ENCODE measurements at regions not wholly inside any gene's neighbourhood (a gene's known extent, or its start where the extent isn't known, plus 50 kb on each side); places are given as distances from the start of the nearest gene placed in this dataset.

- no peaks in the 10 kb centered on the region for H3K4me1 ChIP-seq (ENCODE audit: low read depth)
- no peak overlapping the region for H3K4me3 ChIP-seq
- DNase-seq = no peak
- intact Hi-C loops (cut with DNase I, micrococcal nuclease) = no loop called here
- no peak for TF ChIP-seq CTCF (IDR thresholded peaks at IDR 0.05)
- ATAC-seq = no peak
- no peaks in the 10 kb centered on the region for H3K36me3 ChIP-seq (ENCODE audit: low read depth)
- H3K9me3 ChIP-seq = no peaks in the 10 kb centered on the region
Measured at GRCh38 chr4:159837071-159837470, 734.2 kb downstream of the RAPGEF2 start.

DNA sequence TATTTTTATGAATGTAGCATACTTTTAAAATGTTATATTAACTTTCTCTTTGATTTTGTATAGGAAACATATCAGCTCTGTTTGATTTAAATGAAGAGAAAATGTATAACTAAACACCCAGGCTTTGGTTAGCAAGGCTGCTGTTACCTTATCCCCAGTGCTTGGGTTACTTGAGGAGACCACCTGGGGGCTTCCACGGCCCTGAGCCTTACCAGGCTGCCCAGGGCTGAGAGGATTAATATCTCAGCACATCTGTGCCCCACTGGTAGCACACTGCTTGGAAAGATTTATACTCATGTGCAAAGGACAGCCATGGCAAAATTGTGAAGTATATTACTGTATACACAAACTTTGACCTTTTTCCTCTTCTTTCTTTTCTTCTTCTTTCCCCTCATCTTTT lies 752.9 kb downstream of the RAPGEF2 start:
- Histone ChIP-seq H3K9me3 (no peaks in the 10 kb centered on the region), H3K36me3 (ENCODE audit: low read depth) (no peaks in the 10 kb centered on the region), H3K4me1 (ENCODE audit: low read depth) (no peaks in the 10 kb centered on the region), H3K4me3 (no peak overlapping the region)
- TF ChIP-seq CTCF (IDR thresholded peaks at IDR 0.05) = no peak
- intact Hi-C loops (cut with DNase I, micrococcal nuclease) = no loop called here
- ATAC-seq (no peak), DNase-seq (no peak)

DNA sequence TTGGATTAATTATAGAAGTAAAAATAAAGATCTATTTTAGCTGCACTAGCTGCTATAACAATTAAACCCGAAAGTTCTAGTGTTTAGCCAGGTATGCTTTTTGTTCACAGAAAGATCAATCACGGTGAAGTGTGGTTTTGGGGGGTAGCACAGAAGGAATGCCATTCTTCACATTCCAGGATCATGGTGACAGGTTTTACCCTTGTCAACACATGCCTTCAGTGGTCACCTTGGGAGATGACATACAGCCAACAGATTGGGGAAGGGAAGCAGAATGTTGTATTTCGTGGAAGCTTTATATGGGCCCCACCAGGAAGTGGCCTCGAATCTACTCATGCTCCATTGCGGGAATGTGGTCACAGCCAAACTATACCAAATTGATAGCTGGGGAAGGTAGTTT lies 753.6 kb downstream of the RAPGEF2 start:
- no peak for DNase-seq
- intact Hi-C loops (cut with DNase I, micrococcal nuclease) = no loop called here
- no peak for TF ChIP-seq CTCF (IDR thresholded peaks at IDR 0.05)
- H3K9me3 ChIP-seq = no peaks in the 10 kb centered on the region
- H3K4me3 ChIP-seq = no peak overlapping the region
- no peaks in the 10 kb centered on the region for H3K36me3 ChIP-seq (ENCODE audit: low read depth)
- H3K4me1 ChIP-seq (ENCODE audit: low read depth) = no peaks in the 10 kb centered on the region
- no peak for ATAC-seq

- ATAC-seq (no peak), DNase-seq (no peak)
- Histone ChIP-seq H3K9me3 (no peaks in the 10 kb centered on the region), H3K36me3 (ENCODE audit: low read depth) (no peaks in the 10 kb centered on the region), H3K4me3 (no peak overlapping the region), H3K4me1 (ENCODE audit: low read depth) (no peaks in the 10 kb centered on the region)
- intact Hi-C loops (cut with DNase I, micrococcal nuclease) = no loop called here
- TF ChIP-seq CTCF (IDR thresholded peaks at IDR 0.05) = no peak
Measured at GRCh38 chr4:159859656-159860148, 756.8 kb downstream of the RAPGEF2 start.

DNA sequence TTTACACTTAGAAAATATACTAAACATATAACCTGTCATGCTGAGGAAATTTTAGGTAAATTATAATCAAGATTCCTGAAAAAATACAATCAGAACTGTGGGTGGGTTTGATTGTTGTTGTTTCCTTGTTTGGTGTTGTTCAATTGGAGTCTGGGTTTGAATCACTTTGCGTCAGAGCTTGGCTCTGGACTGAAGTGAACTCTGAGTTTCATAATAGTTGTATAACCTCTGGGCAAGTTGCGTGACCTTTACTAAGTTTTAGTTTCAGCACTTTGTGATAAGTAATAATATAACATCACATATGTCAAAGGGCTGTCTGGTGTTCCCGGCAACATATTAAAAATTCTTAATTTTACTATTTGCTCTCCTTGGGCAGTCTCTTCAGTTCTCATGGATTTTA lies 758.1 kb downstream of the RAPGEF2 start:
- no peaks in the 10 kb centered on the region for H3K36me3 ChIP-seq (ENCODE audit: low read depth)
- no peak for TF ChIP-seq CTCF (IDR thresholded peaks at IDR 0.05)
- H3K4me3 ChIP-seq = no peak overlapping the region
- intact Hi-C loops (cut with DNase I, micrococcal nuclease) = no loop called here
- H3K4me1 ChIP-seq (ENCODE audit: low read depth) = no peaks in the 10 kb centered on the region
- no peak for ATAC-seq
- no peak for DNase-seq
- no peaks in the 10 kb centered on the region for H3K9me3 ChIP-seq

GRCh38 chr4:159864337-159864736 lies 761.5 kb downstream of the RAPGEF2 start:
- no peak overlapping the region for H3K4me3 ChIP-seq
- ATAC-seq = no peak

More at GRCh38 chr4:159864337-159864736, 761.5 kb downstream of the RAPGEF2 start:
- intact Hi-C loops (cut with DNase I, micrococcal nuclease) = no loop called here
- TF ChIP-seq CTCF (IDR thresholded peaks at IDR 0.05) = no peak
- Histone ChIP-seq H3K36me3 (ENCODE audit: low read depth) (no peaks in the 10 kb centered on the region), H3K9me3 (no peaks in the 10 kb centered on the region), H3K4me1 (ENCODE audit: low read depth) (no peaks in the 10 kb centered on the region)
- DNase-seq = no peak

All from mucosa of descending colon (tissue), 3 donors.